ENCODE measurements at regions not wholly inside any gene's neighbourhood (a gene's known extent, or its start where the extent isn't known, plus 50 kb on each side); places are given as distances from the start of the nearest gene placed in this dataset.

DNA sequence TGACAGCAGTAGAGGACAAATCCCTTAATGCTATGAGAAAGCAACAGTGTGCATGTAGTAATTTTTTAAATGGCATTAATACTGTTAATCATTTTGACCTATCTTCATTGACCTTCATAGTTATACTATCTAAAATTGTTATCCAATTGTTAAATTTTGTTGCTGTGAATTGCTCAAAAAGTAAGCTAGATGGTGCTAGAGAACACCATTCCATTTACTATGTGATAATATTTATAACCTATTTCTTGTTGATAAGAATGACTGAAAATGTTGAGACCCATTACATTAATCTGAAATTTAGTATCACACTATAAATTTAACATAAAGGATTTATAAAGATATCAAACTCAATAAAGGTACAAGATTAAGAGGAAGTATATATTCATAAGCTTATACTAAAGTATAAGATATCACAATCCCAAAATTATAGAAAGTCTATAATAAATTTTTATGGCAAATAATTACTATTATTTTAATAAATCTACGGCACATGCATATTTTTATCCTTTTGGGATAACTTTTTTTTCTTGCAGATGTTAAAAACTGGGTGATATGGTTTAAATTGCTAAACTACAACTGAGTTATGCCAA, 1573.3 kb downstream of the PCDH9 start:
- no peak for TF ChIP-seq EP300 (IDR thresholded peaks at IDR 0.05)
- TF ChIP-seq, protein P1, sequence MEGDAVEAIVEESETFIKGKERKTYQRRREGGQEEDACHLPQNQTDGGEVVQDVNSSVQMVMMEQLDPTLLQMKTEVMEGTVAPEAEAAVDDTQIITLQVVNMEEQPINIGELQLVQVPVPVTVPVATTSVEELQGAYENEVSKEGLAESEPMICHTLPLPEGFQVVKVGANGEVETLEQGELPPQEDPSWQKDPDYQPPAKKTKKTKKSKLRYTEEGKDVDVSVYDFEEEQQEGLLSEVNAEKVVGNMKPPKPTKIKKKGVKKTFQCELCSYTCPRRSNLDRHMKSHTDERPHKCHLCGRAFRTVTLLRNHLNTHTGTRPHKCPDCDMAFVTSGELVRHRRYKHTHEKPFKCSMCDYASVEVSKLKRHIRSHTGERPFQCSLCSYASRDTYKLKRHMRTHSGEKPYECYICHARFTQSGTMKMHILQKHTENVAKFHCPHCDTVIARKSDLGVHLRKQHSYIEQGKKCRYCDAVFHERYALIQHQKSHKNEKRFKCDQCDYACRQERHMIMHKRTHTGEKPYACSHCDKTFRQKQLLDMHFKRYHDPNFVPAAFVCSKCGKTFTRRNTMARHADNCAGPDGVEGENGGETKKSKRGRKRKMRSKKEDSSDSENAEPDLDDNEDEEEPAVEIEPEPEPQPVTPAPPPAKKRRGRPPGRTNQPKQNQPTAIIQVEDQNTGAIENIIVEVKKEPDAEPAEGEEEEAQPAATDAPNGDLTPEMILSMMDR (IDR thresholded peaks at IDR 0.05): no peak
- TF ChIP-seq POLR2A (IDR thresholded peaks at IDR 0.05): no peak

All from ovary (tissue), 3 donors.